ENCODE measurements at regions not wholly inside any gene's neighbourhood (a gene's known extent, or its start where the extent isn't known, plus 50 kb on each side); places are given as distances from the start of the nearest gene placed in this dataset. TPM values are rescaled to one million over a fixed set of nuclear protein-coding genes. Genes with fewer than 3 reads are reported as not detected.
"Not testable (repeated sequence)": the region's sequence is repeated elsewhere in the genome, so short reads cannot be mapped to it uniquely, and the experiment has no call there.

- H3K27ac Mint-ChIP-seq, H3K4me3 Mint-ChIP-seq, H3K4me1 Mint-ChIP-seq, H3K9me3 Mint-ChIP-seq, H3K36me3 Mint-ChIP-seq, POLR2A ChIA-PET, ATAC-seq, H3K27me3 Mint-ChIP-seq, DNase-seq: not testable (repeated sequence)
These were observed 143.5 kb upstream of the POTEB2 start for GRCh38 chr15:21009651-21010050.

GRCh38 chr15:21003459-21003858, 137.3 kb upstream of the POTEB2 start:
- H3K4me1 Mint-ChIP-seq, H3K36me3 Mint-ChIP-seq, POLR2A ChIA-PET, H3K4me3 Mint-ChIP-seq, DNase-seq, H3K27ac Mint-ChIP-seq, H3K9me3 Mint-ChIP-seq, H3K27me3 Mint-ChIP-seq, ATAC-seq: not testable (repeated sequence)

- DNase-seq, H3K4me3 Mint-ChIP-seq, H3K4me1 Mint-ChIP-seq, ATAC-seq, H3K36me3 Mint-ChIP-seq, H3K9me3 Mint-ChIP-seq, POLR2A ChIA-PET, H3K27me3 Mint-ChIP-seq, H3K27ac Mint-ChIP-seq: not testable (repeated sequence)
These were observed 135.8 kb upstream of the POTEB2 start for GRCh38 chr15:21001950-21002349.

- H3K36me3 Mint-ChIP-seq, H3K27ac Mint-ChIP-seq, DNase-seq, ATAC-seq, H3K4me3 Mint-ChIP-seq, H3K4me1 Mint-ChIP-seq, H3K27me3 Mint-ChIP-seq, H3K9me3 Mint-ChIP-seq, POLR2A ChIA-PET: not testable (repeated sequence)
These were observed 125.6 kb upstream of the POTEB2 start for GRCh38 chr15:20991691-20992090.

GRCh38 chr15:20991253-20991652, 125.1 kb upstream of the POTEB2 start:
- DNase-seq, H3K27ac Mint-ChIP-seq, H3K27me3 Mint-ChIP-seq, H3K4me3 Mint-ChIP-seq, H3K36me3 Mint-ChIP-seq, POLR2A ChIA-PET, H3K9me3 Mint-ChIP-seq, ATAC-seq, H3K4me1 Mint-ChIP-seq: not testable (repeated sequence)

GRCh38 chr15:20986775-20987174, 120.7 kb upstream of the POTEB2 start:
- ATAC-seq, H3K36me3 Mint-ChIP-seq, H3K9me3 Mint-ChIP-seq, H3K27me3 Mint-ChIP-seq, H3K4me3 Mint-ChIP-seq, POLR2A ChIA-PET, H3K27ac Mint-ChIP-seq, DNase-seq, H3K4me1 Mint-ChIP-seq: not testable (repeated sequence)

GRCh38 chr15:20978057-20978456, 111.9 kb upstream of the POTEB2 start:
- H3K9me3 Mint-ChIP-seq, H3K4me3 Mint-ChIP-seq, H3K36me3 Mint-ChIP-seq, H3K27me3 Mint-ChIP-seq, DNase-seq, H3K4me1 Mint-ChIP-seq, POLR2A ChIA-PET, H3K27ac Mint-ChIP-seq: not testable (repeated sequence)
- peak; percentile 76 to 89 for ATAC-seq

- DNase-seq, H3K9me3 Mint-ChIP-seq, H3K36me3 Mint-ChIP-seq, POLR2A ChIA-PET, ATAC-seq, H3K27me3 Mint-ChIP-seq, H3K4me3 Mint-ChIP-seq, H3K4me1 Mint-ChIP-seq, H3K27ac Mint-ChIP-seq: not testable (repeated sequence)
These were observed 106.6 kb upstream of the POTEB2 start for GRCh38 chr15:20972762-20973161.

GRCh38 chr15:20959299-20959698, 93.2 kb upstream of the POTEB2 start:
- H3K36me3 Mint-ChIP-seq, H3K9me3 Mint-ChIP-seq, DNase-seq, H3K27me3 Mint-ChIP-seq, H3K4me1 Mint-ChIP-seq, ATAC-seq, POLR2A ChIA-PET: not testable (repeated sequence)
- Mint-ChIP-seq H3K4me3 (peak overlapping the region in 4 of 10 donors; percentile 38 to 74 (median 72)), H3K27ac (peak overlapping the region in 4 of 10 donors; percentile 33 to 87 (median 83))

GRCh38 chr15:20929322-20929721, 63.2 kb upstream of the POTEB2 start:
- H3K27ac Mint-ChIP-seq, H3K27me3 Mint-ChIP-seq, H3K9me3 Mint-ChIP-seq, H3K4me1 Mint-ChIP-seq, DNase-seq, ATAC-seq, H3K36me3 Mint-ChIP-seq, H3K4me3 Mint-ChIP-seq, POLR2A ChIA-PET: not testable (repeated sequence)

Small RNA genes lying in the stretch of these regions (microRNA-seq; reads per million reads assigned to microRNA genes)
- not detected for gene MIR5701-1 (ENCODE audit: borderline microRNAs expressed)

Data from naive thymus-derived CD8-positive, alpha-beta T cell (primary cell).